Neutrophil (primary cell): ENCODE measurements at regions not wholly inside any gene's neighbourhood (a gene's known extent, or its start where the extent isn't known, plus 50 kb on each side); places are given as distances from the start of the nearest gene placed in this dataset.

Source experiments
- H3K27ac ChIP-seq: fragments of 200-600 bp; sonication (generic); 2 replicates; pipeline ENCODE4 v1.5.1; 2016; ENCODE audit warnings: mild to moderate bottlenecking, moderate library complexity
- H3K27me3 ChIP-seq: fragments of 200-600 bp; sonication (generic); 2 replicates; pipeline ENCODE4 v1.6.0; 2016; ENCODE audit warnings: mild to moderate bottlenecking
- H3K36me3 ChIP-seq: fragments of 200-600 bp; sonication (generic); 2 replicates; pipeline ENCODE4 v1.5.1; 2017
- H3K4me1 ChIP-seq, 2 experiments: fragments of 200-600 bp in 1 of 2; sonication (generic) in 1 of 2; 1 replicate in 1 of 2; 2 replicates in 1 of 2; pipeline versions ENCODE4 v1.5.1 to v1.6.1; 2013 to 2016; ENCODE audit warnings: low read depth in 1 of 2, low read length in 1 of 2, mild to moderate bottlenecking in 1 of 2, moderate library complexity in 1 of 2; ENCODE audit not compliant: control insufficient read depth in 1 of 2, insufficient read depth in 1 of 2
- H3K4me3 ChIP-seq, 2 experiments: fragments of 200-600 bp in 1 of 2; sonication (generic) in 1 of 2; 1 replicate in 1 of 2; 2 replicates in 1 of 2; pipeline ENCODE4 v1.5.1; 2013 to 2016; ENCODE audit warnings: low read depth in 1 of 2, low read length in 1 of 2, mild to moderate bottlenecking in 1 of 2, moderate library complexity in 1 of 2
- H3K9me3 ChIP-seq: fragments of 200-600 bp; sonication (generic); 2 replicates; pipeline ENCODE4 v1.5.1; 2016
- CTCF ChIP-seq: fragments of 200-600 bp; sonication (generic); IDR thresholded peaks from 2 replicates; pipeline ENCODE4 v1.5.1; 2016; ENCODE audit warnings: antibody characterized with exemption

GRCh38 chr13:74043237-74043636 lies 91.0 kb downstream of the KLF12 start:
- H3K27me3 ChIP-seq, result no peaks in the 10 kb centered on the region
- H3K36me3 ChIP-seq, result no peaks in the 10 kb centered on the region
- TF ChIP-seq CTCF, result no peak
- no peaks in the 10 kb centered on the region for H3K4me1 ChIP-seq
- no peak overlapping the region for H3K27ac ChIP-seq
- no peak overlapping the region for H3K4me3 ChIP-seq
- no peaks in the 10 kb centered on the region for H3K9me3 ChIP-seq

GRCh38 chr13:74040200-74040599 lies 94.0 kb downstream of the KLF12 start:
- no peak overlapping the region for H3K4me3 ChIP-seq
- no peak overlapping the region for H3K27ac ChIP-seq
- H3K36me3 ChIP-seq, result no peaks in the 10 kb centered on the region
- no peaks in the 10 kb centered on the region for H3K9me3 ChIP-seq
- no peaks in the 10 kb centered on the region for H3K27me3 ChIP-seq
- no peaks in the 10 kb centered on the region for H3K4me1 ChIP-seq
- no peak for TF ChIP-seq CTCF

- Histone ChIP-seq H3K36me3 (no peaks in the 10 kb centered on the region), H3K4me1 (no peaks in the 10 kb centered on the region), H3K27ac (no peak overlapping the region), H3K4me3 (no peak overlapping the region), H3K9me3 (no peaks in the 10 kb centered on the region), H3K27me3 (no peaks in the 10 kb centered on the region)
- TF ChIP-seq CTCF, result no peak
Measured at GRCh38 chr13:74039667-74040066, 94.5 kb downstream of the KLF12 start.

- H3K4me3 ChIP-seq, result no peak overlapping the region
- H3K27ac ChIP-seq, result no peak overlapping the region
- no peaks in the 10 kb centered on the region for H3K9me3 ChIP-seq
- H3K36me3 ChIP-seq, result no peaks in the 10 kb centered on the region
- no peak for TF ChIP-seq CTCF
- no peaks in the 10 kb centered on the region for H3K4me1 ChIP-seq
- H3K27me3 ChIP-seq, result no peaks in the 10 kb centered on the region
Measured at GRCh38 chr13:74039154-74039553, 95.0 kb downstream of the KLF12 start.

GRCh38 chr13:74037762-74038161 lies 96.4 kb downstream of the KLF12 start:
- no peaks in the 10 kb centered on the region for H3K36me3 ChIP-seq
- TF ChIP-seq CTCF, result no peak
- H3K4me1 ChIP-seq, result no peaks in the 10 kb centered on the region
- no peak overlapping the region for H3K27ac ChIP-seq
- H3K4me3 ChIP-seq, result no peak overlapping the region
- H3K9me3 ChIP-seq, result no peaks in the 10 kb centered on the region
- H3K27me3 ChIP-seq, result no peaks in the 10 kb centered on the region

- Histone ChIP-seq H3K36me3 (no peaks in the 10 kb centered on the region), H3K4me3 (no peak overlapping the region), H3K4me1 (no peaks in the 10 kb centered on the region), H3K27me3 (no peaks in the 10 kb centered on the region), H3K27ac (no peak overlapping the region), H3K9me3 (no peaks in the 10 kb centered on the region)
- TF ChIP-seq CTCF, result no peak
Measured at GRCh38 chr13:74036373-74036772, 97.8 kb downstream of the KLF12 start.
